RWPE2 (cell line): ENCODE measurements at regions not wholly inside any gene's neighbourhood (a gene's known extent, or its start where the extent isn't known, plus 50 kb on each side); places are given as distances from the start of the nearest gene placed in this dataset.

Experiments
- ATAC-seq: fragments of 200-7000 bp; cut with Tn5 transposase; 3 replicates; pipeline ENCODE4 v1.9.1; 2021; ENCODE audit warnings: low read depth
- DNase-seq: peaks from one replicate; pipeline ENCODE4 v3.0.0-alpha.2; 2020; ENCODE audit warnings: low spot score
- H3K27ac ChIP-seq: fragments of 450-650 bp; 2 replicates; pipeline ENCODE4 v1.5.1; 2017; ENCODE audit warnings: mild to moderate bottlenecking; ENCODE audit not compliant: poor library complexity, severe bottlenecking
- H3K27me3 ChIP-seq: fragments of 250-450 bp; sonication (Bioruptor Pico); 2 replicates; pipeline ENCODE4 v1.5.1; 2021; ENCODE audit warnings: mild to moderate bottlenecking, moderate library complexity; ENCODE audit not compliant: insufficient read depth, poor library complexity, severe bottlenecking
- H3K36me3 ChIP-seq: fragments of 250-450 bp; sonication (Bioruptor Pico); 2 replicates; pipeline ENCODE4 v1.5.1; 2020; ENCODE audit warnings: low read depth, mild to moderate bottlenecking, moderate library complexity
- H3K4me1 ChIP-seq: fragments of 250-450 bp; sonication (Bioruptor Pico); 2 replicates; pipeline ENCODE4 v1.5.1; 2021; ENCODE audit warnings: mild to moderate bottlenecking, moderate library complexity; ENCODE audit not compliant: insufficient read depth, poor library complexity, severe bottlenecking
- H3K4me3 ChIP-seq: fragments of 250-450 bp; sonication (Bioruptor Pico); 2 replicates; pipeline ENCODE4 v1.5.1; 2021; ENCODE audit warnings: mild to moderate bottlenecking, moderate library complexity; ENCODE audit not compliant: severe bottlenecking
- H3K9me3 ChIP-seq: fragments of 250-450 bp; sonication (Bioruptor Pico); 2 replicates; pipeline ENCODE4 v1.5.1; 2021; ENCODE audit warnings: mild to moderate bottlenecking, moderate library complexity; ENCODE audit not compliant: severe bottlenecking
- TF ChIP-seq, protein P1 (sequence below): fragments of 450-650 bp; IDR thresholded peaks from one replicate; pipeline ENCODE4 v1.5.1; 2017; ENCODE audit warnings: mild to moderate bottlenecking, moderate library complexity; ENCODE audit not compliant: poor library complexity, severe bottlenecking

DNA sequence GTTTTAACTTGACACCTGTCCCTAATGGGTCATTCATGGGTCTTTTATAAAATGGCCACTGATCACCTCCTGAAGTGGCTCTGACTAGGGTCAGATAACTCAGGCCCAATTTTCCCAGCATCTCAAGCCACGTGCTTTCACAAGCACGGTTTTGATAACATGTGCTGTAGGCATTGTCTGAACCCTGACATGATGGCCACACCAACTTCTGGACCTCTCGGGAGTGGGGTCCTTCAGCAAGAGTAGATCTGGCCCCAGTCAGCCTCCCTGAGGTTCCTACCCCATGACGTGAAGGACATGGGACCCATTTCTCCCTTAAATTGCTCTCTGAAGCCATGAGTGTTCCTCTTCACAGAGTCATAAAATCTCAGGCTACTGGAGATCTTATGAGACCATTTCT lies 60.4 kb upstream of the CCND1 start:
- TF ChIP-seq, protein P1, sequence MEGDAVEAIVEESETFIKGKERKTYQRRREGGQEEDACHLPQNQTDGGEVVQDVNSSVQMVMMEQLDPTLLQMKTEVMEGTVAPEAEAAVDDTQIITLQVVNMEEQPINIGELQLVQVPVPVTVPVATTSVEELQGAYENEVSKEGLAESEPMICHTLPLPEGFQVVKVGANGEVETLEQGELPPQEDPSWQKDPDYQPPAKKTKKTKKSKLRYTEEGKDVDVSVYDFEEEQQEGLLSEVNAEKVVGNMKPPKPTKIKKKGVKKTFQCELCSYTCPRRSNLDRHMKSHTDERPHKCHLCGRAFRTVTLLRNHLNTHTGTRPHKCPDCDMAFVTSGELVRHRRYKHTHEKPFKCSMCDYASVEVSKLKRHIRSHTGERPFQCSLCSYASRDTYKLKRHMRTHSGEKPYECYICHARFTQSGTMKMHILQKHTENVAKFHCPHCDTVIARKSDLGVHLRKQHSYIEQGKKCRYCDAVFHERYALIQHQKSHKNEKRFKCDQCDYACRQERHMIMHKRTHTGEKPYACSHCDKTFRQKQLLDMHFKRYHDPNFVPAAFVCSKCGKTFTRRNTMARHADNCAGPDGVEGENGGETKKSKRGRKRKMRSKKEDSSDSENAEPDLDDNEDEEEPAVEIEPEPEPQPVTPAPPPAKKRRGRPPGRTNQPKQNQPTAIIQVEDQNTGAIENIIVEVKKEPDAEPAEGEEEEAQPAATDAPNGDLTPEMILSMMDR, result no peak
- DNase-seq (no peak), ATAC-seq (no peak)
- Histone ChIP-seq H3K36me3 (no peaks in the 10 kb centered on the region), H3K4me3 (no peak overlapping the region), H3K4me1 (no peaks in the 10 kb centered on the region), H3K27ac (no peak overlapping the region), H3K9me3 (no peaks in the 10 kb centered on the region), H3K27me3 (no peaks in the 10 kb centered on the region)

DNA sequence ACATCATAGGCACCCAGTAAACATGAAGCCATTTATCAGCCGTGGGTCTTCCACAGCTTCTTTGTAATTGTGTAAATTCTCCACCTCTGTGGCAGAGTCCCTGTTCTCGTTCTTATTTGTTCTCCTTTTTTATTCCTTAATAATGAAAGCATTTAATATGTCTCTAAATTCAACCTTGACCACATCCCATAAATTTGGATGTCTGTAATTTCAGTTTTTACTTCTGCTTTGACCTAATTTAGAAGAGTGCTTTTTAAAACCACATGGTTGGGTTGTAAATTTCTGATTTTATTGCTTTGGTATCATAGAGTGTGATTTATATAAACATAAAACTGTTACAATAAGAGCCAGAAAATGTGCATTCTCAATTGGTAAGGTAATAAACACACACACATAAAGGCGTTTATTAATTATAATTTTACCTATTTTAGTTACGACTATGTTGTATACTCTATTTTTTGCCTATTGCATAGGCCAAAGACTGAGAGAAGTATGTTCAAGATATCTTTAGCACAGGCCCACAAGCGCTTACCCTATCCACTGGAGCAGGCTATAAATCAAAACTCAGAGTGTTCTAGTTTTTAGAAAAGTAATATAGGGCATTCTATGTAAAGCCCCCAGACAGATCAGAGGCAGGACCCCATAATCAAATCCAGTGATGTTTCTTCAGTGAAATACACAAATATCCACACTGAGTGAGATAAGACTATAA lies 58.0 kb upstream of the CCND1 start:
- ATAC-seq, result no peak
- H3K9me3 ChIP-seq, result no peaks in the 10 kb centered on the region
- no peak overlapping the region for H3K4me3 ChIP-seq
- H3K27ac ChIP-seq, result no peak overlapping the region
- H3K27me3 ChIP-seq, result no peaks in the 10 kb centered on the region
- DNase-seq, result no peak
- TF ChIP-seq, protein P1, result no peak
- no peaks in the 10 kb centered on the region for H3K36me3 ChIP-seq
- H3K4me1 ChIP-seq, result peaks cover 8% of the 10 kb centered on the region

DNA sequence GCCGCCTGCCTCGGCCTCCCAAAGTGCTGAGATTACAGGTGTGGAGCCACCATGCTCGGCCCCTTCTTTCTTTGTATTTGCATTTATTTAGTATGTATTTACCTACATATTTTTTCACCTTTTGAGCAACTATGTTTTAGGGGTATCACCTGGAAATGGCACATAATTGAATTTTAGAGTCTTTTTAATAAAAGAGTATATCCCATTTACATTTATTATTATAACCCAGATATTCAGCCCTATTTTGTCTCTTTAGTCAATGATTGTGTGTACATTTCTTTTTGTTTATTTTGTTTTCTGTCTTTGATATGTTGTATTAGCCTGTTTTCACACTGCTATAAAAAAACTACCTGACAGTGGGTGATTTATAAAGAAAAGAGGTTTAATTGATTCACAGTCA lies 56.8 kb upstream of the CCND1 start:
- TF ChIP-seq, protein P1, result no peak
- no peak for DNase-seq
- Histone ChIP-seq H3K9me3 (no peaks in the 10 kb centered on the region), H3K27me3 (no peaks in the 10 kb centered on the region), H3K4me3 (no peak overlapping the region), H3K27ac (no peak overlapping the region), H3K4me1 (peaks cover 15% of the 10 kb centered on the region), H3K36me3 (no peaks in the 10 kb centered on the region)
- no peak for ATAC-seq

DNA sequence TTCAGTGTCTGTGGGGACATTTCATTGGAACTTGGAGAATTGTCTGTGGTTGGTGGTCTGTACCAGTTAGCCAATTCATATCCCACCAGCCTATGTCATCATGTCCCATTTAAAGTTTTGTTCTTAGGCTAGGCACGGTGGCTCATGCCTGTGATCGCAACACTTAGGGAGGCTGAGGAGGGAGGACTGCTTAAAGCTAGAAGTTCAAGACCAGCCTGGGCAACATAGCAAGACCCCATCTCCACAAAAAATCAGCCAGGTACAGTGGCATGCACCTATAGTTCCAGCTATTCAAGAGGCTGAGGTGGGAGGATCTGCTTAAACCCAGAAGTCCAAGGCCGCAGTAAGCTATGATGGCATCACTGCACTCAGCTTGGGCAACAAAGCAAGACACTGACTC lies 55.6 kb upstream of the CCND1 start:
- H3K9me3 ChIP-seq, result no peaks in the 10 kb centered on the region
- TF ChIP-seq, protein P1, result no peak
- H3K27me3 ChIP-seq, result no peaks in the 10 kb centered on the region
- no peaks in the 10 kb centered on the region for H3K36me3 ChIP-seq
- H3K4me1 ChIP-seq, result peaks cover 15% of the 10 kb centered on the region
- ATAC-seq (no peak), DNase-seq (no peak)
- H3K27ac ChIP-seq, result no peak overlapping the region
- H3K4me3 ChIP-seq, result no peak overlapping the region

DNA sequence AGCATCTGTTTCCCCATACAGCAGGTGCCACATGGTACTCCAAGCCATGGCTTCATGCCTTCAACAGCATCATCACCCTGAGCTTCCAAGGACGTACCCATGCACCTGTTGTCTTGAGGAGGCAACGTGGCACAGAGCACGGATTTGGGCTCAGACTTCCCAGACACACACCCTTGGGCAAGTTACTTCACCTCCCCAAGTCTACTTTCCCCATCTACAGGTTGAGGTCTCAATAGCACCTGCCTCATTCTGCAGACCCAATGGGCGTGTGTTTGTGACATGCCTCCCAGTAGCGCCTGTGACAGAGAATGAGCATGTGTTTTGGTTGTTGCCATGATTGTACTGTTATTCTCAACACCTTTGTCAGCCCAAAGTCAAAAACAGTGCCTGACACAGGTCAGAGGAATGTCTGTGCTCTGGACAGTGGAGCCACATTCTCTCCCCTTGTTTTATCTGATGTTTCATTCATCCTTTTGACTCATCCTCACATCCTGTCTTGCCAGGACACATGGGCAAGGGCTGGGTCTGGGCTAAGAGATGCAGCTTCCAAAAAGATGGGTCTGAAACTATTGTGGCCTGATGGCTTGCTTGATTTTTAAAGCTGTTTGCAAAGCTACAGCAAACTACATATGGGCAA lies 53.4 kb upstream of the CCND1 start:
- TF ChIP-seq, protein P1, result no peak
- peaks cover 15% of the 10 kb centered on the region for H3K4me1 ChIP-seq
- no peaks in the 10 kb centered on the region for H3K27me3 ChIP-seq
- no peaks in the 10 kb centered on the region for H3K36me3 ChIP-seq
- ATAC-seq, result peak; percentile 96
- no peak overlapping the region for H3K4me3 ChIP-seq
- H3K9me3 ChIP-seq, result no peaks in the 10 kb centered on the region
- H3K27ac ChIP-seq, result peak overlapping the region; percentile 87
- no peak for DNase-seq
